ENCODE measurements at regions not wholly inside any gene's neighbourhood (a gene's known extent, or its start where the extent isn't known, plus 50 kb on each side); places are given as distances from the start of the nearest gene placed in this dataset.

- Histone ChIP-seq H3K36me3 (replicated peaks in 1 of 2) (no peaks in the 10 kb centered on the region), H3K9me3 (replicated peaks in 1 of 3) (no peaks in the 10 kb centered on the region), H3K27me3 (no peaks in the 10 kb centered on the region), H3K4me3 (no peak overlapping the region), H3K27ac (no peak overlapping the region), H3K4me1 (replicated peaks in 1 of 2) (no peaks in the 10 kb centered on the region)
- intact Hi-C loops (cut with DNase I): no loop called here
- TF ChIP-seq, protein P1, sequence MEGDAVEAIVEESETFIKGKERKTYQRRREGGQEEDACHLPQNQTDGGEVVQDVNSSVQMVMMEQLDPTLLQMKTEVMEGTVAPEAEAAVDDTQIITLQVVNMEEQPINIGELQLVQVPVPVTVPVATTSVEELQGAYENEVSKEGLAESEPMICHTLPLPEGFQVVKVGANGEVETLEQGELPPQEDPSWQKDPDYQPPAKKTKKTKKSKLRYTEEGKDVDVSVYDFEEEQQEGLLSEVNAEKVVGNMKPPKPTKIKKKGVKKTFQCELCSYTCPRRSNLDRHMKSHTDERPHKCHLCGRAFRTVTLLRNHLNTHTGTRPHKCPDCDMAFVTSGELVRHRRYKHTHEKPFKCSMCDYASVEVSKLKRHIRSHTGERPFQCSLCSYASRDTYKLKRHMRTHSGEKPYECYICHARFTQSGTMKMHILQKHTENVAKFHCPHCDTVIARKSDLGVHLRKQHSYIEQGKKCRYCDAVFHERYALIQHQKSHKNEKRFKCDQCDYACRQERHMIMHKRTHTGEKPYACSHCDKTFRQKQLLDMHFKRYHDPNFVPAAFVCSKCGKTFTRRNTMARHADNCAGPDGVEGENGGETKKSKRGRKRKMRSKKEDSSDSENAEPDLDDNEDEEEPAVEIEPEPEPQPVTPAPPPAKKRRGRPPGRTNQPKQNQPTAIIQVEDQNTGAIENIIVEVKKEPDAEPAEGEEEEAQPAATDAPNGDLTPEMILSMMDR (IDR thresholded peaks at IDR 0.05): no peak
- no peak for TF ChIP-seq POLR2A (IDR thresholded peaks at IDR 0.05)
- 77 to 78% (median 77%) methylated on average over 3 of the region's 3 CpGs for WGBS, 4 donors
- DNase-seq: no peak
These were observed 167.2 kb downstream of the LINC00237 start for GRCh38 chr20:20939006-20939405.

DNA sequence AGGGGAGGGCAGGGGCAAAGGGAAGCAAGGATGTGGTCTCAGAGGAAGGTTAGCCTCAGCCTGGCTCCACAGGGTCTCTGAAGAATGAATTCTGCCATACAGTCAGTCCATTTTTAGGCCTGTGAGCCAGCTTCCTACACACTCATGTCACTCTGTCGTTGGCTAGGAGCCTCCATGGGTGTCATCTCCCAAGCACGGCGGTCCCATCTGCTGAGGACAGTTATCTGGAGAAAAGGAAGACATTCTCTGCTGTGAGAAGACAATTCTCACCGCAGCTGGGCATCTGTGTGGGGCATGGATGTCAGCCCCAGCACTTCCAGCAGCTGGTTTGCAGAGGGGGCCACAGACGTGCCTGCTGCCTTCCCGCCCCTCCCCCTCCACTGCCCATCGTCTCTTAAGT lies 167.6 kb downstream of the LINC00237 start:
- H3K27ac ChIP-seq: no peak overlapping the region
- H3K36me3 ChIP-seq (replicated peaks in 1 of 2): no peaks in the 10 kb centered on the region
- no peaks in the 10 kb centered on the region for H3K4me1 ChIP-seq (replicated peaks in 1 of 2)
- 60 to 78% (median 75%) methylated on average over 7 of the region's 7 CpGs for WGBS, 4 donors
- DNase-seq: no peak
- no peaks in the 10 kb centered on the region for H3K9me3 ChIP-seq (replicated peaks in 1 of 3)
- H3K4me3 ChIP-seq: no peak overlapping the region
- no peaks in the 10 kb centered on the region for H3K27me3 ChIP-seq
- intact Hi-C loops (cut with DNase I): no loop called here
- no peak for TF ChIP-seq POLR2A (IDR thresholded peaks at IDR 0.05)
- TF ChIP-seq, protein P1 (IDR thresholded peaks at IDR 0.05): no peak

DNA sequence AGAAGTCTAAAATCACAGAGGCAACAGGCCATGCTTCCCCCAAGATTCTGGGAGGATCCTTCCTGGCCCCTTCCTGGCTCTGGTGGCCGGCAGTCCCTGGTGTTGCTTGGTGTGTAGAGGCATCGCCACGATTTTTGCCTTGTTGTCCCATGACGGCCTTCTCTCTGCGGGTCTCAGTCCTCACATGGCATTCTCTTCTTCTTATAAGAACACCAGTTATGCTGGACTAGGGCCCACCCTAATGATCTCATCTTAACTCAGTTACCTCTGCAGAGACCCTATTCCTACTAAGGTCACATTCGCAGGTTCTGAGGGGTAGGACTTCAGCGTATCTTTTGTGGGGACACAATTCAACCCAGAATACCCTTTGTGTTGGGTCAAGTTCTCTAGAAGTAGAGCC lies 168.0 kb downstream of the LINC00237 start:
- intact Hi-C loops (cut with DNase I): no loop called here
- H3K9me3 ChIP-seq (replicated peaks in 1 of 3): no peaks in the 10 kb centered on the region
- H3K27ac ChIP-seq: no peak overlapping the region
- TF ChIP-seq POLR2A (IDR thresholded peaks at IDR 0.05): no peak
- TF ChIP-seq, protein P1 (IDR thresholded peaks at IDR 0.05): no peak
- H3K4me3 ChIP-seq: no peak overlapping the region
- no peak for DNase-seq
- no peaks in the 10 kb centered on the region for H3K4me1 ChIP-seq (replicated peaks in 1 of 2)
- no peaks in the 10 kb centered on the region for H3K27me3 ChIP-seq
- 87 to 91% (median 90%) methylated on average over 7 of the region's 7 CpGs for WGBS, 4 donors
- no peaks in the 10 kb centered on the region for H3K36me3 ChIP-seq (replicated peaks in 1 of 2)

GRCh38 chr20:20933142-20933958 lies 172.8 kb downstream of the LINC00237 start:
- TF ChIP-seq, protein P1 (IDR thresholded peaks at IDR 0.05): no peak
- TF ChIP-seq POLR2A (IDR thresholded peaks at IDR 0.05): no peak
- DNase-seq: no peak
- H3K9me3 ChIP-seq (replicated peaks in 1 of 3): no peaks in the 10 kb centered on the region
- no peaks in the 10 kb centered on the region for H3K36me3 ChIP-seq (replicated peaks in 1 of 2)
- WGBS, 4 donors: 77 to 82% (median 80%) methylated on average over 18 to 19 of the region's 19 CpGs
- intact Hi-C loops (cut with DNase I): no loop called here
- H3K27me3 ChIP-seq: no peaks in the 10 kb centered on the region
- H3K4me1 ChIP-seq (replicated peaks in 1 of 2): no peaks in the 10 kb centered on the region
- H3K4me3 ChIP-seq: no peak overlapping the region
- H3K27ac ChIP-seq: no peak overlapping the region

Measured in adrenal gland (tissue), 9 donors.